ENCODE measurements at regions not wholly inside any gene's neighbourhood (a gene's known extent, or its start where the extent isn't known, plus 50 kb on each side); places are given as distances from the start of the nearest gene placed in this dataset.

- TF ChIP-seq CTCF (IDR thresholded peaks at IDR 0.05) (peak in 1 of 3 experiments; percentile 4), POLR2A (IDR thresholded peaks at IDR 0.05; ENCODE audit: low read depth) (no peak), EP300 (IDR thresholded peaks at IDR 0.05) (no peak)
Observed at GRCh38 chr3:28853830-28854229, 427.0 kb upstream of the RBMS3 start.

Measured in esophagus muscularis mucosa (tissue), 4 donors.